ENCODE measurements at regions not wholly inside any gene's neighbourhood (a gene's known extent, or its start where the extent isn't known, plus 50 kb on each side); places are given as distances from the start of the nearest gene placed in this dataset.
A peak's percentile ranks its signal among the peaks of the same experiment; 100 is the strongest.

DNA sequence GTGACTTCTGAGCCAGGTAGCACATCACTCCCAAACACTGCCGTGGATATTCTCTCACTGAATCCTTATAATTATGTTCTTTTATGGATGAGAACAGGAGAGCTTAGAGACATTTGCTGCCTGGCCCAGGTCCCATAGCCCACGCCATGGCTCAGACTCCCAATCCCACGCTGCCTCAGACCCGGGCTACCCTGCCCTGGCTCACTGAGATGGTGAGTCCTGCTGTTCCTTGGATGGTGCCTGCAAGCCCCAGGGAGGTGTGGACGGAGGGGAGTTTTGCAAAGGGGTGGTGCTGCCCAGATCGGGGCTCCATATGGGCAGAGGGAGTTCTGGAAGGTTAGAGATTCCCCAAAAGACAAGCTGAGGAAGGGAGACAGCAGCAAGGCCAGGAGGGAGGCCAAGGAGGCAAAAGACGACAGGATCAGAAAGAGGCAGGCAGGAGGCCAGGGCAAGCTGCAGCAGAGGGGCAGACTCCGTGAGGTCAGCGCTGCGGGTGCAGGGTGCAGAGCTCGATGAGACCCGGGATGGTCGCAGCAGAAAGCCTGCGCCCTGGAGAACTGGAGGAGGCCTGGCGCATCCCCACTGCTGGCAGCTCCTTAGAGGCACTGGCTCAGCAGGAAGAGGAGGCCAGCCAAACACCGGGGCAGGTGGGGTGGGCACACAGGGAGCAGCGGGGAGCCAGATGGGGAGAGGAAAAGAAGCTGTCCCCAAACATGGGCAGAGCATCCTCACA is 95.7 kb upstream of the ALDH1A3 start:
- TF ChIP-seq, protein P1, sequence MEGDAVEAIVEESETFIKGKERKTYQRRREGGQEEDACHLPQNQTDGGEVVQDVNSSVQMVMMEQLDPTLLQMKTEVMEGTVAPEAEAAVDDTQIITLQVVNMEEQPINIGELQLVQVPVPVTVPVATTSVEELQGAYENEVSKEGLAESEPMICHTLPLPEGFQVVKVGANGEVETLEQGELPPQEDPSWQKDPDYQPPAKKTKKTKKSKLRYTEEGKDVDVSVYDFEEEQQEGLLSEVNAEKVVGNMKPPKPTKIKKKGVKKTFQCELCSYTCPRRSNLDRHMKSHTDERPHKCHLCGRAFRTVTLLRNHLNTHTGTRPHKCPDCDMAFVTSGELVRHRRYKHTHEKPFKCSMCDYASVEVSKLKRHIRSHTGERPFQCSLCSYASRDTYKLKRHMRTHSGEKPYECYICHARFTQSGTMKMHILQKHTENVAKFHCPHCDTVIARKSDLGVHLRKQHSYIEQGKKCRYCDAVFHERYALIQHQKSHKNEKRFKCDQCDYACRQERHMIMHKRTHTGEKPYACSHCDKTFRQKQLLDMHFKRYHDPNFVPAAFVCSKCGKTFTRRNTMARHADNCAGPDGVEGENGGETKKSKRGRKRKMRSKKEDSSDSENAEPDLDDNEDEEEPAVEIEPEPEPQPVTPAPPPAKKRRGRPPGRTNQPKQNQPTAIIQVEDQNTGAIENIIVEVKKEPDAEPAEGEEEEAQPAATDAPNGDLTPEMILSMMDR (conservative IDR thresholded peaks at IDR 0.05; ENCODE audit: low read length) = no peak
- no peak for DNase-seq (ENCODE audit: low read depth)

DNA sequence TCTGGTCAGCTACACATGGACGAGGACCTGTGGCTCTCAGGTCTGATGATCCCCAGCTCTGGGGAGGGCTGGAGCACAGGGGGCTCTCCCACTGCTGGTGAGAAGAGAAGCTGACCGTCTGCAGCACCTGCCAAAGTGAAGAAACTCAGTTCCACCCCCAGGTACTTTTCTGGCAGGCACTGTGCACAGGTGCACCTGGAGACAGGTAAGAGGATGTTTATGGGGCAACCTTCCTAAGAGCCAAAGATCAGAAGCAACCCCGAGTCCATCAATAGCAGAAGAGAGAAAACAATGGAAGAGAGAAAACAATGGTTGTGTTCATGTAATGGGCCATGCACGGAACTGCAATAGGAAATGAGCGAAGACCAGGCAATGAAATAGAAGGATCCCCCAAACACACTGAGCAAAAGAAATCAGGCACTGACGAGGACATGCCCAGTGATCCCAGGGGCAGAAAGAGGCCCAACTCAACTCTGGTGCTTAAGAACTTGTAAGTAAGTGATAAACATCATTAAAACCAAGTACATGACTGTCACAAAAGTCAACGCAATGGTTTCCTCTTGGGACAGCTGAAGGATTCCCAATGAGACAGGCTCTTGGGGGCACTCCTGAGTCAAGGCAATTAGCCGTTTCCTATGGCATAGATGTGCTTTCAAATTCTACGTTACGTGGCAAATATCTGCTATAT is 95.0 kb upstream of the ALDH1A3 start:
- no peak for DNase-seq (ENCODE audit: low read depth)
- TF ChIP-seq, protein P1 (conservative IDR thresholded peaks at IDR 0.05; ENCODE audit: low read length) = no peak
- H3K4me3 ChIP-seq (ENCODE audit: low read length) = no peak overlapping the region

More for the DNA sequence above, 95.7 kb upstream of the ALDH1A3 start:
- no peak overlapping the region for H3K4me3 ChIP-seq (ENCODE audit: low read length)

DNA sequence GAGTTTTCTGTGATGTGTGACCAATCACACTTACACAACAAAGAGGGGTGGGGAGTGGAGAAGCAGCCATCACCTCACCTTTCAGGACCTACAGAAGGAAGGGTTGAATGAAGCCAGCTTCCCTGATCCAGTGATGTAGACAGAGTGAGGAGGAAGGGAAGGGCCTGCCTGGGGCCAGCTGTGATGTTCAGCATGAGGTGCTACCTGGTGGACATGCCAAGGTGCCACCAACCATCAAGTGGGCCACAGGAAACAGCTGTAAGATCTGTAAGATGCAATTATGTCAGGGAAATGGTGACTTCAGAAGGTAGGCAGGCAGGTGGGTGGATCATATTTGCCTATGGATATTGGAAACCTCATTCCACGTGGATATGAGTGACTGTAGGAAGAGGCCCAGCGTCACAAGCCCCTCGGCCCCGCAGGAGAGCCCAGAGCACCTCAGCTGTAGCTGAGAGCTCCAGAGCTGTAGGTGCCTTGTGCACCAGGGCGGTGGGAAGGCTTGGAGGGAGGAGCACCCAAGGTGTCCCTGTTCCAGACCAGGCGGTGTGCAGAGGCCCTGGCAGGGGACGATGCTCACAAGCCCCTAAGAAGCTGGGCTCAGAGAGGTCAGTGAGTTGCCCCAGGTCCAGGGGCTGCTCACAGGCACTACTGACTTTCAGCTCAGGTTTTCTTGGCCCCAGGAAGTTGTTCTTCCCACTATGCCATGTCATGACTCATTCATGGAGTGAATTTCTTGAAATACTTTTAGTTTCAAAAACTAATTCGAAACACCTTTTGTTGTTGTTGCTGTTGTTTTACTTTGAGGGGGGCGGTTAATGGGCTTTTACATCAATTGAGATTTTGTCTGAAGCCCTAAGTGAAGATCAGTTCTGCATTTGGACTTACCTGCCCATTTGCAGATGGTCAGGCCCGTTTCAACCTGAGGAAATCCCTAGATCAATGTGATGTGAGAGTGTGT is 94.2 kb upstream of the ALDH1A3 start:
- TF ChIP-seq, protein P1 (conservative IDR thresholded peaks at IDR 0.05; ENCODE audit: low read length) = no peak
- DNase-seq (ENCODE audit: low read depth) = peak; percentile 33
- no peak overlapping the region for H3K4me3 ChIP-seq (ENCODE audit: low read length)

DNA sequence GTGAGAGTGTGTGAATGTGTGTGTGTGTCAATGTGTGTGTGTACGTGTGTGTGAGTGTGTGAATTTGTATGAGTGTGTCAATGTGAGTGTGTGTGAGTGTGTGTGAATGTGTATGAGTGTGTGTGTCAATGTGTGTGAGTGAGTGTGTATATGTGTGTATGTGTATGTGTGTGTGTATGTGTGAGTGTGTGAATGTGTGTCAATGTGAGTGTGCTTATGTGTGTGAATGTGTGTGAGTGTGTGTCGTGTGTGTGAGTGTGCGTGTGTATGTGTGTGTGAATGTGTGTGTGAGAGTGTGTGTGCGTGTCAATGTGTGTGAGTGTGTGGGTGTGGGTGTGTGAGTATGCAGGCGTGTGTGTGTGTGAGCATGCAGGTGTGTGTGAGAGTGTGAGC is 93.5 kb upstream of the ALDH1A3 start:
- H3K4me3 ChIP-seq (ENCODE audit: low read length) = no peak overlapping the region
- DNase-seq (ENCODE audit: low read depth) = no peak
- TF ChIP-seq, protein P1 (conservative IDR thresholded peaks at IDR 0.05; ENCODE audit: low read length) = no peak

DNA sequence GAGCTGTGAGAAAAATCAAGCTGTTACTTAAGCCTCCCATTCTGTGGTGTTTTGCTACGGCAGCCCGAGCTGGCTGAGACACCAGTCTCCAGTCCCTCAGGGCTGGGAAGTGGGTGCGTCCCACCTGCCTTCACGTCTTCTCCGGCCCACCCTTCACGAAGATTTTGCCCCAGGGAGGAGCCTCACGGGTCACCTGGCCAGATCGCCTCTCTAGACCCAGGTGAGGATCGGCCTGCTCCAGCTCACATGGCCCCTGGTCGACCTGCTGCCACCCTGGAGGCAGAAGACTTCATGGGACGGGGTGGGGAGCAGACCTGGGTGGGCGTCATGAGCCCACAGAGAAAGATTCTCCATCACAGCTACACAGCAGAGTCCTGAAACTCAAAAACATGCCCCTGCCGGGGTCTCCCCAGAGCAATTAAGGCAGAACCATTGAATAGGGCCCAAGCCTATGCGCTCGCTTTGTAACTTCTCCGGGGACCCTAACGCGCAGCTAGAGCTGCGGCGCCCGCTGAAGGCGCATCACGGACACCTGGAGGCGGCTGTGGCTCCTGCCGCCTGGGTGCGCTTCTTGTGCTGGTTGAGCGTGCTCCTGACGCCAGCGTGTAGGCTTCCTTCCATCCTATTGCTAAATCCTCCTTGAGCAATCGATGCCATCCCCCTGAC is 92.6 kb upstream of the ALDH1A3 start:
- TF ChIP-seq, protein P1 (conservative IDR thresholded peaks at IDR 0.05; ENCODE audit: low read length) = no peak
- H3K4me3 ChIP-seq (ENCODE audit: low read length) = no peak overlapping the region
- DNase-seq (ENCODE audit: low read depth) = no peak

DNA sequence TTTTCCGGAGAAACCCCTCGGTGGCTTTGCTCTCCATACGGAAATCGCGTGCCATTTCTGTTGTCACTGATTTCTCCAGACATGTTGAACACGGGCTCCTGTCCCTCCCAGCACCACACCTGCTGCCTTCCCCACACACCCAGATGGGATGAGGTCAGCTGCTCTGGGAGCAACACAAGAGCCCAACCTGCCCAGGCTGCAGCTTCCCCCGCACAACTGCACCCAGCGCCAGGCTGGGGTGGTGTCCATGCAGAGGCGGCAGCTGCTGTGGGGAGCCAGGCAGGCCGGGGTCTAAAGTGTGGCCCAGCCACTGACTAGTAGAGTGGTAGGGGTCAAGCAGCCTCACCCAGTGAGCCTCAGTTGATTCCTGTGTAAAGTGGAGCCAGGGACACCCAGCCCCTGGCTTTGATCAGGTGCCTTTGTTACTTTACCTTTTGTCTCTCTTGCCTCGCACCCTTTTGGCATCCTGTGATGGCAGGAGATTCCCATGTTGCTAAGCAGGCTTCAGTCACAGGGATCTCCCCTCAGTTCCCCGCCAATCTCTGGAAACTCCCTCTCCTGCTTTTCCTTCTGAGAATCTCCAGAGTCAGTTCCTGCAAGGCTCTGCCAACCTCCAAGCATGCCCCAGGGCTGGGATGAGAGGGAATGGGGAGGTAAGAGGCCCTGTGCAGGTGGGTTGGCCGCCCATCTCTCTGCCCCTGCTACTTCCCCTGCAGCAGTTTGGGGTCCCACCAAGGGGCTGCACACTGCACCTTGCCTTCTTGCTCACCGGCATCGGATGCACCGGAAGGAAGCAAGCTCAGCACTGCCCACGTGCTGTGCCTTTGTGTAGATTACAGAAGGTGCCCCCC is 91.8 kb upstream of the ALDH1A3 start:
- TF ChIP-seq, protein P1 (conservative IDR thresholded peaks at IDR 0.05; ENCODE audit: low read length) = no peak
- no peak for DNase-seq (ENCODE audit: low read depth)
- no peak overlapping the region for H3K4me3 ChIP-seq (ENCODE audit: low read length)
